ENCODE measurements at regions not wholly inside any gene's neighbourhood (a gene's known extent, or its start where the extent isn't known, plus 50 kb on each side); places are given as distances from the start of the nearest gene placed in this dataset.

GRCh38 chr3:118544458-118544857, 490.2 kb downstream of the IGSF11 start (continued):
- TF ChIP-seq PBX2 (CRISPR knock-in tag; IDR thresholded peaks at IDR 0.05; ENCODE audit: low read depth) (no peak), PBX2 (tag; conservative IDR thresholded peaks at IDR 0.05; ENCODE audit: low read depth) (no peak), CHCHD3 (CRISPR knock-in tag; IDR thresholded peaks at IDR 0.05) (no peak), ZNF3 (CRISPR knock-in tag; IDR thresholded peaks at IDR 0.05) (no peak), HDAC1 (IDR thresholded peaks at IDR 0.05) (no peak)

- DNase-seq (ENCODE audit: extremely low read depth in 1 of 4, low spot score in 3 of 4) = no peak
- BruUV-seq (replicated peaks) = no TSS peak
- no peak for FAIRE-seq
- peaks cover 0 to 6% of the 10 kb centered on the region in 2 experiments; a peak in 2 of 5 replicates for H3K4me1 ChIP-seq (replicated peaks in 1 of 2; ENCODE audit: control insufficient read depth in 2 of 2, insufficient read depth in 2 of 2, low read length in 2 of 2)
- no peaks in the 10 kb centered on the region for H3K9me3 ChIP-seq (replicated peaks; ENCODE audit: control insufficient read depth, insufficient read depth, low read depth, low read length)
- H3K27ac ChIP-seq (ENCODE audit: extremely low read depth, low read depth, low read length) = no peak overlapping the region
- no peaks in the 10 kb centered on the region for H3K9me1 ChIP-seq (ENCODE audit: control insufficient read depth, insufficient read depth, low read length)
- POLR2A ChIA-PET = interaction anchor here (0.6 kb wide), 1 partner anchor 234 kb away, joined by 3 read pairs; no protein-coding TSS in a partner anchor
- H3K27me3 ChIP-seq (ENCODE audit: control insufficient read depth in 2 of 2, insufficient read depth in 2 of 2, low read length in 2 of 2) = no peaks in the 10 kb centered on the region
- no peaks in the 10 kb centered on the region for H3K36me3 ChIP-seq (ENCODE audit: control insufficient read depth, insufficient read depth, low read length)
- WGBS (ENCODE audit: insufficient coverage, low coverage, missing lambda C conversion rate) = 23% methylated on average over 4 of the region's 4 CpGs
- intact Hi-C loops (cut with micrococcal nuclease) = no loop called here
- H3K9ac ChIP-seq (ENCODE audit: insufficient read depth in 1 of 2, low read depth in 2 of 2, low read length in 2 of 2) = no peak overlapping the region
- H2AFZ ChIP-seq (ENCODE audit: low read depth, low read length) = no peak overlapping the region
- in situ Hi-C loops (cut with MboI) = no loop called here
- H3K79me2 ChIP-seq (ENCODE audit: control insufficient read depth, insufficient read depth, low read length) = no peaks in the 10 kb centered on the region
- CTCF ChIA-PET (ENCODE audit: low intra/inter-chr PET ratio) = interaction anchor here (0.6 kb wide), 1 partner anchor 55 kb away, joined by 3 read pairs; no protein-coding TSS in a partner anchor
- no peak for ATAC-seq
- no peak overlapping the region for H3K4me3 ChIP-seq
- H4K20me1 ChIP-seq (replicated peaks; ENCODE audit: control insufficient read depth, insufficient read depth, low read length) = no peaks in the 10 kb centered on the region
- no peak overlapping the region for H3K4me2 ChIP-seq (ENCODE audit: insufficient read depth, low read length)
- TF ChIP-seq NCOA4 (IDR thresholded peaks at IDR 0.05; ENCODE audit: partially characterized antibody) (no peak), HDAC1 (IDR thresholded peaks at IDR 0.05) (no peak), ZHX1 (conservative IDR thresholded peaks at IDR 0.05; ENCODE audit: low read length) (no peak), ZC3H4 (CRISPR knock-in tag; IDR thresholded peaks at IDR 0.05; ENCODE audit: borderline replicate concordance) (no peak), STAG1 (CRISPR knock-in tag; IDR thresholded peaks at IDR 0.05; ENCODE audit: borderline replicate concordance) (no peak), AFF1 (IDR thresholded peaks at IDR 0.05; ENCODE audit: low read depth in 1 of 2, partially characterized antibody in 2 of 2) (no peak), ZNF699 (CRISPR knock-in tag; IDR thresholded peaks at IDR 0.05; ENCODE audit: insufficient replicate concordance) (no peak), ZNF232 (CRISPR knock-in tag; IDR thresholded peaks at IDR 0.05) (no peak)
Observed at GRCh38 chr3:118548434-118548833, 486.2 kb downstream of the IGSF11 start.

Measured in K562 (cell line).